ENCODE measurements at regions not wholly inside any gene's neighbourhood (a gene's known extent, or its start where the extent isn't known, plus 50 kb on each side); places are given as distances from the start of the nearest gene placed in this dataset.
A peak's percentile ranks its signal among the peaks of the same experiment; 100 is the strongest.

GRCh38 chr1:219387211-219387610, 213.5 kb downstream of the LYPLAL1 start:
- Histone ChIP-seq H3K4me1 (peaks cover 0 to 5% (median 0%) of the 10 kb centered on the region in 9 donors), H3K27me3 (no peaks in the 10 kb centered on the region), H3K36me3 (no peaks in the 10 kb centered on the region), H3K4me3 (no peak overlapping the region), H3K9me3 (peaks cover 0 to 6% (median under 1%) of the 10 kb centered on the region in 11 donors), H3K27ac (no peak overlapping the region)
- intact Hi-C loops (cut with DNase I) = no loop called here
- DNase-seq = no peak
- no peak for ATAC-seq
- no peak for TF ChIP-seq CTCF (IDR thresholded peaks at IDR 0.05)
- WGBS, 2 donors = 77 to 89% methylated on average over 1 of the region's 1 CpG

GRCh38 chr1:219385787-219386427, 212.2 kb downstream of the LYPLAL1 start:
- TF ChIP-seq CTCF (IDR thresholded peaks at IDR 0.05) = peak; percentile 26 to 73 (median 65)
- H3K9me3 ChIP-seq = no peaks in the 10 kb centered on the region
- intact Hi-C loops (cut with DNase I) = no loop called here
- peak in 7 of 8 donors; percentile 33 to 74 (median 67) for ATAC-seq
- H3K36me3 ChIP-seq = no peaks in the 10 kb centered on the region
- H3K4me3 ChIP-seq = no peak overlapping the region
- H3K4me1 ChIP-seq = peaks cover 0 to 5% (median 0%) of the 10 kb centered on the region in 9 donors
- peak in 1 of 2 donors; percentile 48 for DNase-seq
- no peak overlapping the region for H3K27ac ChIP-seq
- 72 to 86% methylated on average over 3 of the region's 3 CpGs for WGBS, 2 donors
- H3K27me3 ChIP-seq = no peaks in the 10 kb centered on the region

DNA sequence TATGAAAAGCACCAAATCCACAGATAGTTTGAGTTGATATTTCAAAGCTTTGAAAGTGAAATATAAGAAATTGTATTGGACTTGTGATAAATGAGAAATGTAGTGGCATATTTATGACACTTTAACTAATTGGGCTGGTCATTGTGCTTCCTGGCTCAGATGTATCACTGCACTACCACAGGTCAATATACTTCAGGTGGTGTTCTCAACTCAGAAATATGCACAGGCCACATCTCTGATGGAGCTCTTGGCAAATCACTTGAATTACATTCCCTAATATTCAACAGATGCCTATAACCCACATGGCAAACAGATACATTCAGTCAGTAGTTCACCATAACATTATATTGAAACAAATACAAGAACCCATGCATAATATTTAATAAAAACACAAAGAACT, 209.6 kb downstream of the LYPLAL1 start:
- DNase-seq (no peak), ATAC-seq (no peak)
- no peak overlapping the region for H3K4me3 ChIP-seq
- peaks cover 0 to 5% (median 0%) of the 10 kb centered on the region in 9 donors for H3K4me1 ChIP-seq
- H3K9me3 ChIP-seq = no peaks in the 10 kb centered on the region
- no peaks in the 10 kb centered on the region for H3K36me3 ChIP-seq
- H3K27ac ChIP-seq = no peak overlapping the region
- intact Hi-C loops (cut with DNase I) = no loop called here
- no peak for TF ChIP-seq CTCF (IDR thresholded peaks at IDR 0.05)
- H3K27me3 ChIP-seq = no peaks in the 10 kb centered on the region

GRCh38 chr1:219381396-219381795, 207.7 kb downstream of the LYPLAL1 start:
- intact Hi-C loops (cut with DNase I) = no loop called here
- Histone ChIP-seq H3K36me3 (no peaks in the 10 kb centered on the region), H3K4me3 (no peak overlapping the region), H3K4me1 (no peaks in the 10 kb centered on the region), H3K27ac (no peak overlapping the region), H3K27me3 (no peaks in the 10 kb centered on the region), H3K9me3 (no peaks in the 10 kb centered on the region)
- TF ChIP-seq CTCF (IDR thresholded peaks at IDR 0.05) = no peak
- no peak for DNase-seq
- WGBS, 2 donors = 94 to 95% methylated on average over 1 of the region's 1 CpG
- no peak for ATAC-seq
